Suprapubic skin (tissue), 4 donors: ENCODE measurements at regions not wholly inside any gene's neighbourhood (a gene's known extent, or its start where the extent isn't known, plus 50 kb on each side); places are given as distances from the start of the nearest gene placed in this dataset.
"Not testable (repeated sequence)": the region's sequence is repeated elsewhere in the genome, so short reads cannot be mapped to it uniquely, and the experiment has no call there.

Experiments
- DNase-seq, 2 donors: peaks; one replicate each; pipeline ENCODE4 v3.0.0-alpha.2; 2019; ENCODE audit warnings: low spot score in 2 of 2
- H3K27ac ChIP-seq: fragments of 200-600 bp; sonication (generic); one replicate; pipeline ENCODE4 v1.5.1; 2019
- H3K27me3 ChIP-seq: fragments of 200-600 bp; sonication (generic); one replicate; pipeline ENCODE4 v1.5.1; 2019
- H3K36me3 ChIP-seq: fragments of 200-600 bp; sonication (generic); one replicate; pipeline ENCODE4 v1.5.1; 2019
- H3K4me1 ChIP-seq: fragments of 200-600 bp; sonication (generic); one replicate; pipeline ENCODE4 v1.5.1; 2019
- H3K4me3 ChIP-seq: fragments of 200-600 bp; sonication (generic); one replicate; pipeline ENCODE4 v1.5.1; 2019; ENCODE audit warnings: mild to moderate bottlenecking
- H3K9me3 ChIP-seq: fragments of 200-600 bp; sonication (generic); one replicate; pipeline ENCODE4 v1.5.1; 2019
- EP300 ChIP-seq: sonication (generic); formaldehyde crosslinking; IDR thresholded peaks from one replicate; pipeline ENCODE4 v1.6.1; 2017; ENCODE audit warnings: antibody characterized with exemption
- POLR2A ChIP-seq, 2 donors: fragments of 450-650 bp; IDR thresholded peaks; one replicate each; pipeline ENCODE4 v1.6.1; 2017; ENCODE audit warnings: antibody characterized with exemption in 2 of 2, mild to moderate bottlenecking in 2 of 2, moderate library complexity in 2 of 2
- POLR2AphosphoS5 ChIP-seq, 3 donors: sonication (generic); formaldehyde crosslinking; IDR thresholded peaks; one replicate each; pipeline ENCODE4 v1.6.1; 2017; ENCODE audit warnings: antibody characterized with exemption in 3 of 3
- WGBS: methylation state at CpG from one replicate; pipeline ENCODE4 v1.1.5; 2018; 5-methylcytosine and 5-hydroxymethylcytosine counted together
- TF ChIP-seq, protein P1 (sequence below), 2 donors: fragments of 200-600 bp in 1 of 2; fragments of 450-650 bp in 1 of 2; sonication (generic) in 1 of 2; IDR thresholded peaks; one replicate each; pipeline ENCODE4 v1.5.1; 2016 to 2019; ENCODE audit warnings: antibody characterized with exemption in 2 of 2, mild to moderate bottlenecking in 1 of 2, moderate library complexity in 1 of 2

DNA sequence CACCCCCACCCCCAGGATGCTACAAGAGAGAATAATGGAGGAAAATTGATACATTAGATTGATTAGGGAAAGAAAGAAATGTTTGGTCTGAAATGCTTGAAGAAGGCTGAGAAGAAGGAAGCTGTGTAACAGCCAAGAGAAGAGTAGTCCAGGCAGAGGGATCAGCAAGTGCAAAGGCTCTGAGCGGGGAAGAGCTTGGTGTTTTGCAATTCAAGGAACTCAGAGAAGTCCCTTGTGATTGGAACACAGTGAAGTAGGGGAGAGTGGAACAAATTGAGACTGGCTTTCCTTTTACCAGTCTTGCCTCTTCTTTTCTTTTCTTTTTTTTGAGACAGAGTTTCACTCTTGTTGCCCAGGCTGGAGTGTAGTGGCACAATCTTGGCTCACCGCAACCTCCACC, 76.6 kb upstream of the CHD6 start:
- Histone ChIP-seq H3K4me1 (peaks cover 15% of the 10 kb centered on the region), H3K27ac (no peak overlapping the region), H3K9me3 (no peaks in the 10 kb centered on the region), H3K27me3 (no peaks in the 10 kb centered on the region), H3K36me3 (no peaks in the 10 kb centered on the region), H3K4me3 (no peak overlapping the region)
- DNase-seq: no peak
- TF ChIP-seq EP300 (no peak), POLR2A (IDR thresholded peaks at IDR 0.05) (no peak), POLR2AphosphoS5 (IDR thresholded peaks at IDR 0.05) (no peak)
- TF ChIP-seq, protein P1, sequence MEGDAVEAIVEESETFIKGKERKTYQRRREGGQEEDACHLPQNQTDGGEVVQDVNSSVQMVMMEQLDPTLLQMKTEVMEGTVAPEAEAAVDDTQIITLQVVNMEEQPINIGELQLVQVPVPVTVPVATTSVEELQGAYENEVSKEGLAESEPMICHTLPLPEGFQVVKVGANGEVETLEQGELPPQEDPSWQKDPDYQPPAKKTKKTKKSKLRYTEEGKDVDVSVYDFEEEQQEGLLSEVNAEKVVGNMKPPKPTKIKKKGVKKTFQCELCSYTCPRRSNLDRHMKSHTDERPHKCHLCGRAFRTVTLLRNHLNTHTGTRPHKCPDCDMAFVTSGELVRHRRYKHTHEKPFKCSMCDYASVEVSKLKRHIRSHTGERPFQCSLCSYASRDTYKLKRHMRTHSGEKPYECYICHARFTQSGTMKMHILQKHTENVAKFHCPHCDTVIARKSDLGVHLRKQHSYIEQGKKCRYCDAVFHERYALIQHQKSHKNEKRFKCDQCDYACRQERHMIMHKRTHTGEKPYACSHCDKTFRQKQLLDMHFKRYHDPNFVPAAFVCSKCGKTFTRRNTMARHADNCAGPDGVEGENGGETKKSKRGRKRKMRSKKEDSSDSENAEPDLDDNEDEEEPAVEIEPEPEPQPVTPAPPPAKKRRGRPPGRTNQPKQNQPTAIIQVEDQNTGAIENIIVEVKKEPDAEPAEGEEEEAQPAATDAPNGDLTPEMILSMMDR (IDR thresholded peaks at IDR 0.05): no peak
- 94% methylated on average over 2 of the region's 2 CpGs for WGBS

DNA sequence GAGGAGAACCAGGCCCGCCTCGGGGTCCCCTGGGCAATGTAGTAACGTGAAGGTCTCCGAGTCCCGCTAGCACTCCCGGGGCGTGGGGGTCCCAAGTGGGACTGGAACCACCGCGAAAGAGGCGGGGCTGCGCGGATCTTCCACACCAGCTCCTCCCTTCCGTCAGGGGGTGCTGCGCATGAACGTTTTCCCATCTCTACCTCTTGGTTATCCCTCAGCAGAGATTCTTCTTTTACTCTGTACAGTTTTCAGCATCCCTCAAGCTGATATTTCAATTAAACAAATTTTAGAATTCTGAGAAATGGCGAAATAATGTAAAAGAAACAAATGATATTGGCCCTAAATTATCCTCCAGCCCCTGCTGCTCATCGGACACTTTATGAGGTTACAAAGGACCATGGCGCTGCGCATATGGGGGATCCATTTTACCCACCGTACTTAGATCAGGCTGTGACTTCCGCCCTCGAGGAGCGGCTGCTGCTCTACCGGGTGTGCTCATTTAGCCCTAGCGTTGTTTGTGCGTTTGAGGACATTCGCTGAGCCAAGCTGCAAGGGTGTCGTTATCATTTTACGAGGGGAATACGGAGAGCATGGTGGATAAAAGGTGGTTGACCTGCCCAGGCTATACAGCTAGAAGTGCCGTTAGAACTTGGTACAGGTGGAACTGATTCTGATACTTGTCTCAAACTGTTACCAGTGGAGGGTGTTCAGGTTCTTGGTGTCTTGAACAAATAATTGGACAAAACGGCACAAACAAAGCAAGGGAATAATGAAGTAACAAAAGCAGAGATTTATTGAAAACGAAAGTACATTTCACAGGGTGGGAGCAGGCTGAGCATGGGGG, 75.2 kb upstream of the CHD6 start:
- Histone ChIP-seq H3K27ac (peak overlapping the region; percentile 83), H3K36me3 (no peaks in the 10 kb centered on the region), H3K27me3 (no peaks in the 10 kb centered on the region), H3K4me3 (peak overlapping the region; percentile 64), H3K9me3 (no peaks in the 10 kb centered on the region), H3K4me1 (peaks cover 15% of the 10 kb centered on the region)
- DNase-seq: peak; percentile 85 to 90
- TF ChIP-seq, protein P1 (IDR thresholded peaks at IDR 0.05): peak in 1 of 2 donors; percentile 28
- no peak for TF ChIP-seq POLR2A (IDR thresholded peaks at IDR 0.05)
- under 1% methylated on average over 30 of the region's 33 CpGs for WGBS

DNA sequence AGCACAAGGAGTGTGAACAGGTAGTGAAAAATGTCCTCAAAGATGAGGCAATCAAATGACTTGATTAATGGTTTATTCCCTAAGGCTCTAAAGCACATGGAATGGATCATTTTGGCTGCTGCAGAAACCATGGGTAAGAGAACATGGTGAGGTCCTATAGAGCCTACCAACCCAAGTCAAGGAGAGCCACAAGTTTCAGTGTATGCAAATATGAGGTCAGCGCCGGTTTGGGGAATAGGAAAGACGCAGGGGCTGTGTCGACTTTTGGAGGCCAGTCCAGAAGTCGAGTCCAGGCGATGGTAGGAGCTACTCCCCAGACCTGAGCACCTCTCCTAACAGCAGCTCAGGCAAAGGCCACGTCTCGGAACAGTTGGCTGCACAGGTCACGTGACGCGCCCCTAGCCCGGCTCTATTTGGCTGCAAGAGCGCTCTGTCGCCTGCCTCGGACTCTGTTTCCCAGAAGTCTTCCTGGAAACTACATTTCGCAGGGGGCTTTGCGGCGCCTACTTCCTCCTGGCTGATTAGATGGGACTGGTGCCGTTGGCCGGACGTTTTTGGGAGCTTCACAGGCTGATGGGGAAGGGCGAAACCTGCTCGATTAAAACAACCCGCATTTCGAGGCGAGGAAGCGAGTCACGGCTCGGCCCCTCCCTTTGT, 74.4 kb upstream of the CHD6 start:
- TF ChIP-seq POLR2AphosphoS5 (IDR thresholded peaks at IDR 0.05): peak in 1 of 3 donors; percentile 15
- TF ChIP-seq POLR2A (IDR thresholded peaks at IDR 0.05): no peak
- peaks cover 15% of the 10 kb centered on the region for H3K4me1 ChIP-seq
- peak; percentile 87 to 89 for DNase-seq
- no peaks in the 10 kb centered on the region for H3K36me3 ChIP-seq
- H3K27ac ChIP-seq: peak overlapping the region; percentile 83
- peak overlapping the region; percentile 64 for H3K4me3 ChIP-seq
- 70% methylated on average over 3 of the region's 29 CpGs for WGBS
- H3K9me3 ChIP-seq: no peaks in the 10 kb centered on the region
- no peaks in the 10 kb centered on the region for H3K27me3 ChIP-seq

DNA sequence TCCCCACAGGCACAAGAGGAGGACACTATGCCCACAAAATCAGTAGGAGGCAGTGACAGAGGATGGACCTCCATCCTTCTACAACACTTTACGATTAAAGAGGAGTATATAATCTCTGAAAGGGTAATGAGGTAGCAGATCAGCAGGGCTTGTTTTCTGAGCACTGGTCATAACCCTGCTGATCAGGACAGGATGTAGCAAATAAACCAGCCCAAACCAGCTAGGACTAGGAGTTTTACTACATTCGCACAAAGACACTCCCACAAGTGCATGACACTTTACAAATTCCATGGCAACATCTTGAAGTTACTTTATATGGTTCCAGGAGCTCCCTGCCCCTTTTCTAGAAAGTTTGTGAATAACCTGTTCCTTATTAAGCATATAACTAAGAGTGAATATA, 73.3 kb upstream of the CHD6 start:
- no peak for DNase-seq
- no peaks in the 10 kb centered on the region for H3K27me3 ChIP-seq
- peaks cover 15% of the 10 kb centered on the region for H3K4me1 ChIP-seq
- H3K4me3 ChIP-seq: no peak overlapping the region
- 75% methylated on average over 2 of the region's 2 CpGs for WGBS
- no peaks in the 10 kb centered on the region for H3K9me3 ChIP-seq
- no peak for TF ChIP-seq POLR2AphosphoS5 (IDR thresholded peaks at IDR 0.05)
- H3K27ac ChIP-seq: no peak overlapping the region
- H3K36me3 ChIP-seq: no peaks in the 10 kb centered on the region

- Histone ChIP-seq H3K27ac (no peak overlapping the region), H3K4me1 (peaks cover 15% of the 10 kb centered on the region), H3K27me3 (no peaks in the 10 kb centered on the region), H3K36me3 (no peaks in the 10 kb centered on the region), H3K4me3 (no peak overlapping the region), H3K9me3 (no peaks in the 10 kb centered on the region)
- TF ChIP-seq POLR2A (IDR thresholded peaks at IDR 0.05): no peak
- TF ChIP-seq EP300: no peak
- no peak for TF ChIP-seq POLR2AphosphoS5 (IDR thresholded peaks at IDR 0.05)
- TF ChIP-seq, protein P1 (IDR thresholded peaks at IDR 0.05): no peak
- no peak for DNase-seq
- 100% methylated on average over 1 of the region's 1 CpG for WGBS
Observed at GRCh38 chr20:41690702-41691101, 72.5 kb upstream of the CHD6 start.

- H3K9me3 ChIP-seq: no peaks in the 10 kb centered on the region
- no peaks in the 10 kb centered on the region for H3K27me3 ChIP-seq
- no peak overlapping the region for H3K4me3 ChIP-seq
- no peaks in the 10 kb centered on the region for H3K36me3 ChIP-seq
- no peaks in the 10 kb centered on the region for H3K4me1 ChIP-seq
- H3K27ac ChIP-seq: no peak overlapping the region
- 97% methylated on average over 6 of the region's 6 CpGs for WGBS
- TF ChIP-seq POLR2A (IDR thresholded peaks at IDR 0.05) (no peak), EP300 (no peak), POLR2AphosphoS5 (IDR thresholded peaks at IDR 0.05) (no peak)
- DNase-seq: no peak
Observed at GRCh38 chr20:41686961-41687360, 68.8 kb upstream of the CHD6 start.

DNA sequence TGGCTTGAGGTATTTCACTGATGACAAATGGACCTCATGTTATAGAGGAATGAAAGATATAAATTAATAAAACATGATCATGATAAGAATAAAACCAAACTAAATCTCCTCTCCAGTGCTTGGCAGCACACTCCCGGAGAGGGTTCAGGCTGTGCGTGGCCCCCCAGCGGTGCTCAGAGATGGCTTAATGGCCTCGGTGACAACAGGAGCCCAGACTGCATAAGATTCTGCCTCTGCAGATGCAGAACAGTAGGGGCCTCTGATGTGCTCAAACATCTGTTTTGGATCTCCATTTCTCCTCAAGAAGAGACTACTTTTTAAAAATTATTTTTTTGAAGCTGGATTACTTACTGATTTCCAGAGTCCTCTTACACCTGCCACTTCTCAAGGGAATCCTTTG, 67.0 kb upstream of the CHD6 start:
- H3K27me3 ChIP-seq, H3K4me1 ChIP-seq, H3K27ac ChIP-seq, H3K36me3 ChIP-seq, DNase-seq, H3K4me3 ChIP-seq, H3K9me3 ChIP-seq: not testable (repeated sequence)
- 51% methylated on average over 4 of the region's 4 CpGs for WGBS
